Activated B cell treated with CpG ODN at 0.5 μM for 24 hours (primary cell): ENCODE measurements at regions not wholly inside any gene's neighbourhood (a gene's known extent, or its start where the extent isn't known, plus 50 kb on each side); places are given as distances from the start of the nearest gene placed in this dataset.

Experiments used
- ATAC-seq: fragments of 200-7000 bp; cut with Tn5 transposase; one replicate; pipeline ENCODE4 v1.10.0; 2021; ENCODE audit warnings: low read depth, mild to moderate bottlenecking, moderate library complexity
- CTCF ChIA-PET: fragments of 350-600 bp; sonication (Branson Sonifier 250); formaldehyde crosslinking; loops from one replicate; lab custom pipeline; 2021; ENCODE audit warnings: antibody characterized with exemption; lab: Charles Lee
- POLR2A ChIA-PET: fragments of 350-600 bp; sonication (Branson Sonifier 250); formaldehyde crosslinking; loops from one replicate; lab custom pipeline; 2021; ENCODE audit warnings: antibody characterized with exemption; lab: Charles Lee
- DNase-seq: peaks from one replicate; pipeline ENCODE4 v3.0.0; 2022
- H3K27ac Mint-ChIP-seq: one replicate; pipeline ENCODE4 v1.8.0; 2020; ENCODE audit warnings: mixed read lengths
- H3K27me3 Mint-ChIP-seq: one replicate; pipeline ENCODE4 v1.8.0; 2021; ENCODE audit warnings: mixed read lengths
- H3K36me3 Mint-ChIP-seq: one replicate; pipeline ENCODE4 v1.8.0; 2021; ENCODE audit warnings: low read depth, mixed read lengths
- H3K4me1 Mint-ChIP-seq: one replicate; pipeline ENCODE4 v1.8.0; 2021; ENCODE audit warnings: mixed read lengths
- H3K4me3 Mint-ChIP-seq: one replicate; pipeline ENCODE4 v1.8.0; 2020; ENCODE audit warnings: mild to moderate bottlenecking, mixed read lengths
- H3K9me3 Mint-ChIP-seq: one replicate; pipeline ENCODE4 v1.8.0; 2020; ENCODE audit warnings: mixed read lengths
- intact Hi-C: fragments of 100-400 bp; cut with micrococcal nuclease; formaldehyde crosslinking; loops from one replicate; pipeline ENCODE4 v1.15.1; 2024
- TF ChIP-seq, protein P1 (sequence below): fragments of 200-600 bp; IDR thresholded peaks from one replicate; pipeline ENCODE4 v1.8.0; 2022; ENCODE audit warnings: antibody characterized with exemption, mild to moderate bottlenecking

DNA sequence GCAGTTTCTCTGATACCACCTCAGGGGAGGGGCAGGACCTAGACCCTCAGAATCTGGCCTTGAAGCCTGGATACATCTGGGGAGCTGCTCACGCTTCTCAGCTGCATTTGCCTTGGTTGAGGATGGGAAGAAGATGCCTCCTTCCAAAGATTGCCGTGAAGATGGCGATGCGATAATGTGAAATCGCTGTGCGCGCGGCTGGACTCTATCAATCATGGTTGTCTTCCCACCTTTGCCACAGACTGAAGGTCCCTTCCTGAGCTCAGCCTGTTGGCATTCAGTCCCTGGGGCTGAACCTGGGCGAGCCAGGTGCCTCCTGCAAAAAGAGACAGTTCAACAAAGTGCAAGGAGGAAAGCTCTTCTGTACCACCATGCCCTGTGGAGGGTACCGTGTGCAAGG lies 114.4 kb upstream of the SLC45A1 start:
- CTCF ChIA-PET: no interaction called here
- POLR2A ChIA-PET: no interaction called here
- ATAC-seq: no peak
- TF ChIP-seq, protein P1, sequence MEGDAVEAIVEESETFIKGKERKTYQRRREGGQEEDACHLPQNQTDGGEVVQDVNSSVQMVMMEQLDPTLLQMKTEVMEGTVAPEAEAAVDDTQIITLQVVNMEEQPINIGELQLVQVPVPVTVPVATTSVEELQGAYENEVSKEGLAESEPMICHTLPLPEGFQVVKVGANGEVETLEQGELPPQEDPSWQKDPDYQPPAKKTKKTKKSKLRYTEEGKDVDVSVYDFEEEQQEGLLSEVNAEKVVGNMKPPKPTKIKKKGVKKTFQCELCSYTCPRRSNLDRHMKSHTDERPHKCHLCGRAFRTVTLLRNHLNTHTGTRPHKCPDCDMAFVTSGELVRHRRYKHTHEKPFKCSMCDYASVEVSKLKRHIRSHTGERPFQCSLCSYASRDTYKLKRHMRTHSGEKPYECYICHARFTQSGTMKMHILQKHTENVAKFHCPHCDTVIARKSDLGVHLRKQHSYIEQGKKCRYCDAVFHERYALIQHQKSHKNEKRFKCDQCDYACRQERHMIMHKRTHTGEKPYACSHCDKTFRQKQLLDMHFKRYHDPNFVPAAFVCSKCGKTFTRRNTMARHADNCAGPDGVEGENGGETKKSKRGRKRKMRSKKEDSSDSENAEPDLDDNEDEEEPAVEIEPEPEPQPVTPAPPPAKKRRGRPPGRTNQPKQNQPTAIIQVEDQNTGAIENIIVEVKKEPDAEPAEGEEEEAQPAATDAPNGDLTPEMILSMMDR: no peak
- no peak overlapping the region for H3K4me3 Mint-ChIP-seq
- H3K27me3 Mint-ChIP-seq: peaks cover 7% of the 10 kb centered on the region
- H3K9me3 Mint-ChIP-seq: no peaks in the 10 kb centered on the region
- H3K27ac Mint-ChIP-seq: no peak overlapping the region
- no peak for DNase-seq
- H3K4me1 Mint-ChIP-seq: no peaks in the 10 kb centered on the region
- H3K36me3 Mint-ChIP-seq: no peaks in the 10 kb centered on the region
- intact Hi-C loops: no loop called here

DNA sequence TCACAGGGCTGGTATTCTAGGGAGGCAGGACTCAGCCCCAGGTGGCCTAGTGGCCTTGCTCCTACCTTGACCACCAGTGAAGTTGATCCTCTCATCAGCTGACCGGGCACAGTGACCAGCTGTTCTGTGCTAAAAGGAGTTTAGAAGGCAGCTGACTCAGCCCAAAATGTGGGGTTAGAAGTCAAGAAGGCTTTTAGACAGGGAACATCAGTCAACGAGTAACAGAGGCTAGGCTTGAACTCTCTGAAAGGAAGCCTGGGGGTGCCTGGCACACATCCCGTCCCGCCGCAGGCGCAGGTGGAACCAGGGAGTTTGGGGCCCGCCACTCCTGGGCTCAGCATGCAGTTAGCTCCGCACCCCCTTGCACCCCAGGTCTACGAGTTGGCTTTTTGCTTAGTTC lies 114.9 kb upstream of the SLC45A1 start:
- Mint-ChIP-seq H3K27me3 (peaks cover 7% of the 10 kb centered on the region), H3K9me3 (no peaks in the 10 kb centered on the region), H3K4me3 (no peak overlapping the region), H3K36me3 (no peaks in the 10 kb centered on the region), H3K4me1 (no peaks in the 10 kb centered on the region), H3K27ac (no peak overlapping the region)
- DNase-seq: no peak
- ChIA-PET CTCF (no interaction called here), POLR2A (no interaction called here)
- intact Hi-C loops: no loop called here
- ATAC-seq: no peak
- TF ChIP-seq, protein P1: no peak

DNA sequence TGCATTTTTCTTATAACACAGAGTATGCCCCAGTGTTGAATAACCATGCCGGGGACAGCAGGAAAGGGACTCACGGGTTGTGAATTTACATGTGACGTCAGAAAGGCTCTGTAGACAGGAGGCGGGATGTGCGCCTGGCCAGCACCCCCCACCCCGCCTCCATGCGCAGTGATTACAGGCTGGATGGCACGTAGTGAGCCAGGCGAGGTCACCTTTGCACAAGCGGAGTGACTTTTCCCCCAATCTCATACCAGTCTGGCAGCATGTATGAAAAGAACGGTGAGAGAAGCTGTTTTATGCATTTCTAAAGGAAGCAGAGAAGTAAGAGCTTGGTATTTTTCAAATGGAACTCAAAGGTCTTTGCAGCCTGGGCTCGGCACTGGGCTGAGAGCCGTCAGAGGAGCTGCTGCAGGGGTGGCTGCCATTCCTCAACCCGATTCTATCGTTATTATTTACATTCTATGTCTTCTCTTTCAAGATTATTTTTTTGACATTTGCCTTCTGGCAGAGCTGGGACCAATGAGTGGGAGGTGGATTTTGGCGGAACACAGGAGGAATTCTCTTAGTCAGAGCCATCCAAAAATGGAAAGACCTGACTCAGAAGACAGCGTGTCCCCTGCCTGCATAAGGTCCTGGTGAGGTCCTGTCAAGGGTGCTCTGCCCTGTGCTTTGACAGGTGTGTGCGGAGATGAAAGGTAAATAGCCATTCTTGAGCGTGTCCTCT lies 115.6 kb upstream of the SLC45A1 start:
- H3K9me3 Mint-ChIP-seq: no peaks in the 10 kb centered on the region
- ATAC-seq: no peak
- intact Hi-C loops: no loop called here
- H3K36me3 Mint-ChIP-seq: no peaks in the 10 kb centered on the region
- H3K4me3 Mint-ChIP-seq: no peak overlapping the region
- DNase-seq: no peak
- no peaks in the 10 kb centered on the region for H3K4me1 Mint-ChIP-seq
- H3K27me3 Mint-ChIP-seq: peaks cover 6% of the 10 kb centered on the region
- ChIA-PET POLR2A (no interaction called here), CTCF (no interaction called here)
- TF ChIP-seq, protein P1: no peak
- H3K27ac Mint-ChIP-seq: no peak overlapping the region

DNA sequence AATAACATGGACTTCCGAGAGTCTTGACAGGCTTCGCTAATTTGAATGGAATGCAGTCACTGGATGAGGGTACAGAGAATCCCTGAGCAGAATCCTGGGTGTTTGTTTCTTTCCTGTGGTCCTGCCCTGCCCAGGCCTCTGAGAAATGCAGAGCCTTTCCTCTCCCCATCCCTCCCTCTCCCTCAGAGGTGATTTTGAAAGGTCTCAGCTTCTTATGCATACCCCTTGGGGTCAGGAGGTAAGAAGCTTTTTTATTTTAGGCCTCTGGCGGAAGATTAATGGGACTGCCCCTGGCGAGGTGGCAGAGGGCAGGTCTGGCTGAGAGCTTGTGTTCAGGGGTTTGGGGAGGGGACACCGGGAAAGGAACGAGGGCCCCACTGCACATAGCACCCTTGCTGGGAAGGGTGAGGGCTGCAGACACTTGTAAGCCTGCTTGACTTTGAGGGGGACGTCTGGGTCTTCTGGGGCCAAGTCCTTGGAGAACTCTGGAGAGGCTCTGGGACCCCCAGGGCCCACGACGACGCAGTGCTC lies 116.5 kb upstream of the SLC45A1 start:
- Mint-ChIP-seq H3K4me3 (no peak overlapping the region), H3K4me1 (no peaks in the 10 kb centered on the region), H3K9me3 (no peaks in the 10 kb centered on the region), H3K27ac (no peak overlapping the region), H3K27me3 (no peaks in the 10 kb centered on the region), H3K36me3 (no peaks in the 10 kb centered on the region)
- TF ChIP-seq, protein P1: no peak
- DNase-seq (no peak), ATAC-seq (no peak)
- ChIA-PET CTCF (no interaction called here), POLR2A (no interaction called here)
- intact Hi-C loops: no loop called here

DNA sequence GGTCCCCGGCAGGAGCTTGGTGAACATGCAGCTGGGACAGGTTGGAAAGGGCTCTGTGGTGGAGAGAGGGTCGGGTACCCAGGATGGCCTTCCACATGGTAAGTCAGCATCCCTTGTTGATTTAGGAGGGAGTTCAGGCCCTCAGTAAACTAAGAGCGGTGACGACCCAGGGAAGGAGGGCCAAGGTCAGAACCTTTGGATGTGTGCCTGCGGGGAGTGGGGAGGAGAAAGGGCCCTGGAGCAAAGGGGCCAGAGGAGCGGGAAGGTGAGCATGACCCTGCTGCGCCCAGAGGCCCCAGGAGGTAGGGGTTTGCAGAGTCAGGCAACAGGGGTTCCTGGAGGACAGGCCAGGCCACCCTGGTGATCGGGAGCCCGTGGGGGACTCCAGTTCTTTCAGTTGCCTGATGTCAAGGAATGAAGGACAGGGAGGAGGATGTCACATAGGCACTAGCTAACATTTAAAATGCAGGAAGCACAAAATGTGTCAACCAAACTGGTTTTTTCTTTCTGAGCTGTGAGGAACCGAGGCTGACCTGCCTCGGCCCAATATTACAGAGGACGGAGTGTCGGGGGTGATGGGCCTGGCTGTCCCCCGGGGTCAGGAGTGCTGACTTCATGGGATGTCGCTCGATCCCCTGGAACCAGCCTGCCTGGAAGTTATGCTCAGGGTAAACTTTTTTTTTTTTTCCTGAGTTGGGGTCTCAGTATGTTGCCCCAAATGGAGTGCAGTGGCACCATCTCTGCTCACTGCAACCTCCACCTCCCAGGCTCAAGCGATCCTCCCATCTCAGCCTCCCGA lies 117.4 kb upstream of the SLC45A1 start:
- DNase-seq (no peak), ATAC-seq (no peak)
- intact Hi-C loops: no loop called here
- POLR2A ChIA-PET: no interaction called here
- Mint-ChIP-seq H3K9me3 (no peaks in the 10 kb centered on the region), H3K4me3 (no peak overlapping the region), H3K36me3 (no peaks in the 10 kb centered on the region), H3K27ac (no peak overlapping the region), H3K27me3 (no peaks in the 10 kb centered on the region), H3K4me1 (no peaks in the 10 kb centered on the region)
- TF ChIP-seq, protein P1: no peak
- CTCF ChIA-PET: interaction anchor here (0.8 kb wide), 1 partner anchor 264 kb away, joined by 4 read pairs; no protein-coding TSS in a partner anchor
